GM18499 (cell line): ENCODE measurements at regions not wholly inside any gene's neighbourhood (a gene's known extent, or its start where the extent isn't known, plus 50 kb on each side); places are given as distances from the start of the nearest gene placed in this dataset.

ENCODE experiments used
- ATAC-seq: cut with Tn5 transposase; IDR thresholded peaks from one replicate; pipeline ENCODE4 v1.9.1; 2021; ENCODE audit warnings: moderate number of reproducible peaks; ENCODE audit not compliant: insufficient read depth, unreplicated experiment

- ATAC-seq = no peak
Measured at GRCh38 chr6:19299129-19299528, 538.0 kb upstream of the ID4 start.

DNA sequence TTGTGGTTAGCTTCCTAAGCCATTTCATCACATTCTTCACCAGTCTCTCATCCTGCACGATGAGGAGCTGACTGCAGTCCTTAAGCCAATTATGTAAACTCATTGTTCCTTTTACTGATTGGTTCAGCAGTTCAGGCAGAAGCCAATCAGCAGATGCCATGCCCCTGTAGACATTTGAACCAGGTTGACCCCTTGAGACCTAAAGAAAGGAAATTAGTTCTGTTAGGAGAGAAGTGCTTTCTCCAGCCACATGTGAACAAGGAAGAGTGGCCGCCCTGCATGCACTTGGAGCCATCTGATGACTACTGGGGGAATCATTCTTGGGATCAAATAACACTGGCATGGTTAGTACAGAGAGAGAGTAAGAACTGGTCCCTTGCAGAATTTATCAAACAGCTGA lies 535.2 kb upstream of the ID4 start:
- ATAC-seq = no peak

GRCh38 chr6:19303383-19303782 lies 533.8 kb upstream of the ID4 start:
- no peak for ATAC-seq

- no peak for ATAC-seq
Measured at GRCh38 chr6:19309661-19310060, 527.5 kb upstream of the ID4 start.

GRCh38 chr6:19311786-19312185 lies 525.4 kb upstream of the ID4 start:
- no peak for ATAC-seq

DNA sequence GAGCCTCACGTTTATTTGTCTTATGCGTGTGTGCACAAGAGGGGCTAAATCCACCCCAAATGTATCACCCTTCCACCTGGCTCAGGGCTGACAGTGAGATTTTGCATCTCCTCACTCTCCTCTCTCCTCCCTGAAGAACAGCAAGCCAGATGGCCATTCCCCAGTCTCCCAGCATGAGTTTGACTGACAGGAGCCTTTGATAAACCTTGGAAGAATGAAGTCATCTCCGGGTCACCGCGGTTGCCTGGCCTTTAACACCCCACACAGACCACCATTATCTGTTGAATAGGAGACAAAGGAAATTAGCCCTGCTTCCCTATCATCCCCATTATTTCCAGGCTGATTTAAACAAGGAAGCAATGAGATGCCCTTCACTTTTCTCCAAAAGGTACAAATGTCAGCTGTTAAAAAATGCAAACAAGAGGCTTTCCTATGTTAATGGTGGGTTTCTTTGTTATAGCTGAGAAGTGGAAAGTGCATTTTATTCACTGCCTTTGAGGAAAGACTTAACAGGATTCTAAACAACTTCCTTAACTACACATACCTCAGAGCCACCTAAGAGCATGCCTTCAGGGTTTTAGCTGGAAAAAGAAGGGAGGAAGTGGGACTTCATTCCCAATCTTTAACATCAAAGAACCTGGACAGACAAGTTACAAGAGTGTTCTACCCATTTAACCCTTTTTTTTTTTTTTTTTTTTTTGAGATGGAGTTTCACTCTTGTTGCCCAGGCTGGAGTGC lies 524.8 kb upstream of the ID4 start:
- ATAC-seq = no peak

DNA sequence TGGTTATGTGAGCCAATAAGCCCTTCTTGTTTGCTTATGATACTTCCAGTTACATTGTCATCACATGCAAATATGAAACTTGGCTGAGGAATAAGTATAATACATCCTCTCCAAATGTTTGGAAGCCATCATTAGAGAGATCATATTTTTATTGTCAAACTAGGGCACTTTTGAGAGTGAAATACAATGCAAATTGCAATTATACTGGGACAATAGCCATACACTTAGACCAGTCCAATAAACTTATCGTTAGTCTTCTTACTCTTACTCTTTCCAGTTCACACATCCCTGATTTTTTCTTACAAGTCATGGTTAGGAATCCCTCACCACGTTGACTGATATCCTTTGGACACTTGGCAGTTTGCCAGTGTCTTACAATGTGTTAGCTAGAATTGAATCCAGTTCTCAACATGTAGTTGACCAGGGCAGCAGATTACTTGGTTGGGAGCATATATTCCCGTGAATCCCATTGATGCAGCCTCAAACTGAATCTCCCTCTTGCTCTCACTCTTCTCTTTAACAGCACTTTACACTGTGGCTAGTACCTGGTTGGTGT lies 519.7 kb upstream of the ID4 start:
- no peak for ATAC-seq

DNA sequence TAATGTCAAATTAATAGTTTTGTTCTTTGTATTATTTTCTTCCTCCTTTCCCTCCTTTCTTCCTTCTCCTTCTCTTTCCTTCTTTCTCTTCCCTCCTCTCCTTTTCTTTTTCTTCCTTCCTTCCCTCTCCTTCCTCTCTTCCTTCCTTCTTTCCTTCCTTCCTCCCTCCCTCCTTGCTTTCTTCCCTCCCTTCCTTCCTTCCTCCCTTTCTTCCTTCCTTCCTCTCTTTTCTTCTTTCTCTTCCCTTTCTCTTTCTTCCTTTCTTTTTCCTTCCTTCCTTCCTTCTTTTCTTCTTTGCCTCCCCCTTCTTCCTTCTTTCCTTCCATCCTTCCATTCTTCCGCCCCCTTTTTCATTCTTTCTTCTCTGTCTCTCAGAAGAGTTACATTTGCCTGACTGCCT lies 518.2 kb upstream of the ID4 start:
- ATAC-seq = no peak

GRCh38 chr6:19320111-19320581 lies 517.0 kb upstream of the ID4 start:
- no peak for ATAC-seq

- ATAC-seq = no peak
Measured at GRCh38 chr6:19322691-19323485, 514.3 kb upstream of the ID4 start.

DNA sequence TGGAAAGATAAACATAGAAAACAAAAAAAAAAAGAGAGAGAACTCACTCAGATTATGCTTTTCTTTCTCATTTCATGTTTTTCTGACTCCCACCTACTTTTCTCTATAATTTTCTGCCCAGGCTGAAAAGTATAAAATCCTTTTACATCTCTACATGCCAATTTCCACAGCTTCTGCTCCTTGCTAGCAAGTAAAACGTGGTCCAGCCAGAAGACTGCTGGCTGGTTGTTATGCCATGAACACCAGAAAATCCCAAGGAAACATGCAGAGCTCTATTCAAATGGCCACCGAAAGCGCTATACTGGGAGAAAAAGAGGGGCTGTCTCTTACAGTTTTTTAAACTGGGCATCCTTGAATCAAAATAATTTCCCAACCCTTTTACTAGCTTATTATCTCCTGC lies 512.8 kb upstream of the ID4 start:
- no peak for ATAC-seq

GRCh38 chr6:19325335-19325789 lies 511.8 kb upstream of the ID4 start:
- ATAC-seq = no peak

- ATAC-seq = no peak
Measured at GRCh38 chr6:19327241-19327640, 509.9 kb upstream of the ID4 start.

DNA sequence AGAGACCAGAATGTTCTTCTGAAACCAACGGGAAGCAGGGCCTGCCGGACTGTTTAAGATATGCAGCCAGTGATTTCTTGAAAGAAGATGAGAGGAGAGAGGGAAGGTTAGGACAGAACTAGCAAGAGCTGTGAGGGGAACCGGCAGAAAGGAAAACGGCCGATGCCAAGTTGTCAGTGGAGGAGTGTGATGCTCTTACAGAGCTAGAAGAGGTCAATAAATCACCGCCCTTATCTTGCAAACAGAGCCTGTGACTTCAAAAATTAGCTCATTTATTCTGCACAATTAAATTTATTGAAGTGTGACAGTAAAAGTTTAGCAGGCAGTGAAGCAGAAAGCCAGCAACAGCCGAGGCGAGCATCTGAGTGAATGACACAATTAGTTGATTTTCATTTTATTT lies 509.5 kb upstream of the ID4 start:
- no peak for ATAC-seq

DNA sequence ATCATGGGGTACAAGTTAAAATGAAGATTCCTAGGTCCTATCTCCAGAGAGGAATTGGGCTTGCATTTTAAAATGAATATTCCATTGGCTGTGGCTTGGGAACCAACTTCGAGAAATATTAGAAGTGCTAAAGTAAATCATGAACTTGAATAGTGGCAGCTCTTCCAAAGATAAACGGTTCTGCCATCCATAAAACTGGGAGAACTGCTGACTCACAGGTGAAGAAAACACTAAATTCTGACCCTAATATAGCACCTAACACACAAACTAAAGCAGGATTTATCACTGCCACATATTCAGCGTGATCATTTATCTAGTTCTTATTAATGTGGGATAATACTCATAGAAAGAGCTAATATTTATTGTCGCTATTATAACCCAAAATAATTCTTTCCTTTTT lies 508.1 kb upstream of the ID4 start:
- ATAC-seq = no peak

DNA sequence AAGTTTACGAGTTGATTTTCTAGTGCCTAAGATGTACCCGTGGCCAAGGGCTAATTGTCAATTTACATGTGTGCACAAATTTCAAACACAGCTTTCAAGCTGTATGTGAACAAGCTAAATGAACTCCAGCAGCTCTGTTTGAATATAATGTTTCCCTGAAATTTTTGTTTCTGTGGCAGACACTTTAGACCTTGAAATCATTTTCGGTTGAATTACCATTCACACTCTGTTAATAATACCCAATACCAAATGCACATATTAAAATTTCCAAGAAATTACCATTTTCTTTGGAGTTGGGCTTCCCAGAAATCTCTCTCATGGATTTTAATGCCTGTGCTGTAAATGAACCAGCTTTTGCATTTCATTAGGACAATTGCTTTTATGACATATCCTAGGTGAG lies 506.1 kb upstream of the ID4 start:
- ATAC-seq = no peak

DNA sequence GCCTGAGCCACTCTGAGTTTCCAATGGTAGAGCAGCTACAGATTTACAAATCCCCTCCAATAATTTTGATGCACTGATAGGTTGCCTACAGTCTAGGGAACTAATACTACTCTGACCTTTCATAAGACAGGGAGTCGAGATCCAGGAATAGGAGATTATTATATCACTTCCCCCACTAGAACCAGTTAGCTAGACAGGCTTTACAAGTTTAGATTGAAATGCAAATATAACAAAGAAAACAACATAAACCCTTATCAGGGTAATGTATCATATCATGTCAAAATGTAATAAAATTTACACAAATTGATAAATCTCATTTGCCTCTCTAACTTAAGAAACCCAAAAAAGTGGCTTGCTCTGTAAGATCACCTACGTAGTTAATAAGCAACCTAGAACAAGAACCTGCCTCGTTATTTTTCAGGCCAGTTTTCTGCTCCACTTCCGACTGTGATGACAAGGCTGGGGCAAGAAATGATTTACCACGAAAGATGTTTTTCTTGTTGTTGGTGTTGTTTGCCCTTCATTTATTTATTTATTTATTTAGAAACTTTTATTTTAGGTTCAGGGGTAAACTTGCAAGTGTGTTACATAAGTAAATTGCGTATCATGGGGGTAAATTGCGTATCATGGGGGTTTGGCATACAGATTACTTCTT lies 504.2 kb upstream of the ID4 start:
- ATAC-seq = no peak

- no peak for ATAC-seq
Measured at GRCh38 chr6:19333936-19334335, 503.2 kb upstream of the ID4 start.

DNA sequence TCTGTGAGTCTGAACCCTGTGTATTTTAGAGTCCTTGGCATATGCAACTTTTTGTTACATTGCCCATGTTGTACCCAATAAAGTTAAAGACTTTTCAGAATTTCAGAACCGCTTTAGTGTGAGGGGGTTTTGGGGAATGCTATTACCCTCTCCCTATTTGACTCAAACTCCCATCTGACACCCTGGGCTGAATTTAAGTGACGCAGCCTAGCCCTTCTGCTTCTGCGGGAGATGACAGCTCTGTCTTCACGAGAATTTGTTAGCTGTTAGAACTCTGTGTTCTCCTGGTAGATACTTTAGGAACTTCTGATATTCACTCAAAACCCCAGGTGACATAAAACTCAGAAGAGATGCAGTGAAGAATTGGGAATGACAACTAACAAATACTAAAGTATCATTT lies 500.6 kb upstream of the ID4 start:
- ATAC-seq = no peak

DNA sequence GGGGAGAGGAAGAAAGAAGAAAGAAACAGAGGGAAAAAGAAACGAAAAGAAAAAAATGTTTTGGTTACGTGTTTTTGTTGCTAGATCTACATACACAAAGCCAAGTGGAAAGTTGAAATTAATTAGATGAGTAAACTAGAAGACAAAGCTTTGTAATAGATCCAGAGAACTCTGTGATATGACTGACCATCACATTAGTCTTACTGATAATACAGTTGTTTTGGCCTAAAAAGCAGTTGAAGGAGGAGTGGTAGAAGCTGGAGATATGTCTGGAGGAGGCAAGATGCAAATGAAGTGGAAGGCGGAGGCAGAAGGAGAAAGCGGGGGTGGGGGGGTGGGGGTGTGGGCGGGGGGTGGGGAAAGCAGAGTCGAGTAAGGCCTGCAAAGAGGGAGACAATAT lies 500.1 kb upstream of the ID4 start:
- ATAC-seq = no peak

DNA sequence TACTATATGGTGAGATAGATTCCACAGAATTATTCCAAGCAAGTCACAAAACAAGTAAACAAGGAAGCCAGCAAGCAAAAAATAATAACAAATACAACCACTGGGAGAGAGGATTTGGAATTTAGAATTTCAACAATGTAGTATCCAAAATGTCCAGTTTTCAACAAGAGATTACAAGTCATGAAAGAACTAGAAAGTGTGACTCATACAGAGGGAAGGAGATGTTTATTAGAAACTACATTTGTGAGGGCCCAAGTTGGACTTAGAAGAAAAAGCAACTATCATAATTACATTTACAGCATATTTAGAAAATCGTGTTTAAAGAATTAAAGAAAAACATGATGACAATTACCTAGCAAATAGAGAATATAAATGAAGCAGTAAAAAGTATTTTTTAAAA lies 494.6 kb upstream of the ID4 start:
- no peak for ATAC-seq
